HFF-Myc (cell line): ENCODE measurements at regions not wholly inside any gene's neighbourhood (a gene's known extent, or its start where the extent isn't known, plus 50 kb on each side); places are given as distances from the start of the nearest gene placed in this dataset.

Experiments used
- DNase-seq: peaks from one replicate; pipeline ENCODE4 v3.0.0-alpha.2; 2011; ENCODE audit warnings: low read depth; ENCODE audit errors: extremely low read depth
- H3K4me3 ChIP-seq: replicated peaks from 2 replicates; pipeline ENCODE4 v1.5.1; 2011; ENCODE audit warnings: low read depth, mild to moderate bottlenecking, control low read depth, low read length
- TF ChIP-seq, protein P1 (sequence below): IDR thresholded peaks from 2 replicates; pipeline ENCODE4 v1.5.1; 2012; ENCODE audit warnings: mild to moderate bottlenecking, low read depth, low read length, control low read depth; ENCODE audit errors: missing control alignments

DNA sequence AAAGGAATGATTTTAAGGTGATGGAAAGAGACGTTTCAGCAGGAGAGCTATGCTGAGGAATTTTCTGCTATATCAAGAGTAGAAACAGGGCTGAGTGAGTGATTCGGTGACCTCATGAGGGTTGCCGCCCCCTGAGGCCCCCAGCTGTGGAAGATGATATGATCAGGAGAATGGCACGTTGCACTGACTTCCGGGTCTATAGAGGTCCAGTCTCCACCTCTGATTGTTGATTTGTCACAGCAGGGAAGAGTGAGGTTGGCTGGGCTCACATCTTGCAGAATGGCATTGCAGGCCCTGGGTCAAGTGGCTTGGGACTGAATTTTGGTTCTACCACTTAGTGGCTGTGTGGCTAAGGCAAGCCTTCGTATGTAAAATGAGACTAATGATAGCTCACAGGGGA is 205.1 kb downstream of the SNX19 start:
- DNase-seq = no peak
- H3K4me3 ChIP-seq = no peak overlapping the region
- TF ChIP-seq, protein P1, sequence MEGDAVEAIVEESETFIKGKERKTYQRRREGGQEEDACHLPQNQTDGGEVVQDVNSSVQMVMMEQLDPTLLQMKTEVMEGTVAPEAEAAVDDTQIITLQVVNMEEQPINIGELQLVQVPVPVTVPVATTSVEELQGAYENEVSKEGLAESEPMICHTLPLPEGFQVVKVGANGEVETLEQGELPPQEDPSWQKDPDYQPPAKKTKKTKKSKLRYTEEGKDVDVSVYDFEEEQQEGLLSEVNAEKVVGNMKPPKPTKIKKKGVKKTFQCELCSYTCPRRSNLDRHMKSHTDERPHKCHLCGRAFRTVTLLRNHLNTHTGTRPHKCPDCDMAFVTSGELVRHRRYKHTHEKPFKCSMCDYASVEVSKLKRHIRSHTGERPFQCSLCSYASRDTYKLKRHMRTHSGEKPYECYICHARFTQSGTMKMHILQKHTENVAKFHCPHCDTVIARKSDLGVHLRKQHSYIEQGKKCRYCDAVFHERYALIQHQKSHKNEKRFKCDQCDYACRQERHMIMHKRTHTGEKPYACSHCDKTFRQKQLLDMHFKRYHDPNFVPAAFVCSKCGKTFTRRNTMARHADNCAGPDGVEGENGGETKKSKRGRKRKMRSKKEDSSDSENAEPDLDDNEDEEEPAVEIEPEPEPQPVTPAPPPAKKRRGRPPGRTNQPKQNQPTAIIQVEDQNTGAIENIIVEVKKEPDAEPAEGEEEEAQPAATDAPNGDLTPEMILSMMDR = no peak

DNA sequence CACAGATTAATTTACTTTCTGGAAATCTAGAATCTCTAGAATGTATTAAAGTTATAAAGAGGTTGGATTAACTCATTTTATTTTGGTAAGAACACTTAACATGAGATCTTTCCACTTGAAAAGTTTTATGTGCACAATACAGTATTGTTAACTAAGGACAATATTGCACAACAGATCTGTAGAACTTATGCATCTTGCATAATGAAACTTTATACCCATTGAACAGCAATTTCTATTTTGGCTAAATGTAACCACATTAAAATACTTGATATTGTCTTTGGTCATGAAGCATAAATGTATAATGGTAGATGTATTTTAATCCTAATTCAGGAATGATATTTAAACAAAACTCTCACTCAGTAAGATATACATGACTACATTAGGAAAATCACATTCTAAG is 203.8 kb downstream of the SNX19 start:
- TF ChIP-seq, protein P1 = no peak
- no peak for DNase-seq
- no peak overlapping the region for H3K4me3 ChIP-seq

DNA sequence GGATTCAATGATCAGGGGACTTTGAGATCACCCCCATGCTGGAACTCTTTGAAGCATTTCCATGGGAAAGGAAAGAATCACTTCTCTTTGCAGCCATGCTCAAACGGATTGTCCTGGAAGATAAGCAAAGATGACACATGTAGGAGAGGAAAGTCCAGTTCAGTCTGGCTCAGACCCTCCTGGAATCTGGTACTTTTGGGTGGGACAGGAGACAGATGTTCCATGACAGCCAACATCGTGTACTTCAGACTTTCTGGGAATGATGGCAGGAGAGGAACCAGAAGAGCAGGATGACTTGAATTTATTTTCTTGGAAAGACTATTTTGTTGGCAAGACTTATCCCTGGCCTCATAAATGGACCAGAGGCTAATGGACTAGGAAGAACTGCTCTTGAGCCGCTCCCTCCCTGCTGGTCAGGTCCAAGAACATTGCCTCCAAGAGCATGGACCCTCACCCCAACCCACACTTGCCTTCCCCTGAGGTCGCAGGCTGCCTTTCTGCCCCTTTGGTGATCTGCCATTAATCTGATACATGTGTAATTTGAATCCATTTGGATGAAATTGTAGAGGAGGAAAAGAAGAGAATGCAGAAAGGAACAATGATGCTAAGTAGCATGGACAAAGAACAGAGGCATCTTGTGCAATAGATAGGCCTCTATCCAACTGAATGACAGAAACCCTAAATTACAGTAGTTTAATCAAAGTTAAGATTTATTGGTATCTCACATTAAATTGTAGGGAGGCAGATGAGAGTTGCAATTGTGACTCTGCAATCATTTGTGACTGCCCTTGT is 201.0 kb downstream of the SNX19 start:
- TF ChIP-seq, protein P1 = no peak
- H3K4me3 ChIP-seq = no peak overlapping the region

DNA sequence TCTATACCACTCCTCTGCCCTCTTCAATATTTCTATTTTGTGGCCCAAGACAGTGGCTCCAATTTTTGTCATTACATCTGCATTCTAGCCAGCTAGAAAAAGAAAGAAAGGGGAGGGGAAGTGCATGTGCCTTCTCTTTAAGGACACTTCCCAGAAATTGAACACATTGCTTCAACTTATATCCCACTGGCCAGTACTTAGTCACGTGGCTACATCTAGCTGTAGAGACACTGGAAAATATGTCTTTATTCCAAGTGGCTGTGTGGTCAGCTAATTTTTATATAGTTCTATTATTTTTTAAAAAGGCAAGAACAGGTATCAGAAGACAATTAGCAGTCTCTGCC is 200.4 kb downstream of the SNX19 start:
- TF ChIP-seq, protein P1 = no peak
- no peak for DNase-seq
- no peak overlapping the region for H3K4me3 ChIP-seq

More for the DNA sequence above, 201.0 kb downstream of the SNX19 start:
- DNase-seq = no peak

DNA sequence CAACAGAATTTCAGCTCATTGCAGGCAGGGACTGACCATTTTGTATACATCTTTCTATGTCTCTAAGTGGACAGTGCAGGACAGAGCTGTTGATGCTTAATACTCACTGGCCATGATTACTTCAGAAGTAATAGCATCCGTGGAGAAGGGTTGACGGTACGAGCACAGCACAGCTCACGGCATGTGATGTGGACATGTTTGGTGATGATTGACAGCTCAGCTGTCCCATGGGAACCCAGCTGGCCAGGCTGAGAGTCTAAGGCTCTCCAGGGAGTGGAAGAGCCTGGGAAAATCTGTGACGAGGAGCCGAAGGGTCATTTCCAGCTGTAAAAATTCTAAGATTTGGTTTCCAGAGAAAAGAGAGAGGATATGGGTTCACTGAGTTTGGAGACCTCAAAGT is 198.2 kb downstream of the SNX19 start:
- TF ChIP-seq, protein P1 = no peak
- H3K4me3 ChIP-seq = no peak overlapping the region
- no peak for DNase-seq

DNA sequence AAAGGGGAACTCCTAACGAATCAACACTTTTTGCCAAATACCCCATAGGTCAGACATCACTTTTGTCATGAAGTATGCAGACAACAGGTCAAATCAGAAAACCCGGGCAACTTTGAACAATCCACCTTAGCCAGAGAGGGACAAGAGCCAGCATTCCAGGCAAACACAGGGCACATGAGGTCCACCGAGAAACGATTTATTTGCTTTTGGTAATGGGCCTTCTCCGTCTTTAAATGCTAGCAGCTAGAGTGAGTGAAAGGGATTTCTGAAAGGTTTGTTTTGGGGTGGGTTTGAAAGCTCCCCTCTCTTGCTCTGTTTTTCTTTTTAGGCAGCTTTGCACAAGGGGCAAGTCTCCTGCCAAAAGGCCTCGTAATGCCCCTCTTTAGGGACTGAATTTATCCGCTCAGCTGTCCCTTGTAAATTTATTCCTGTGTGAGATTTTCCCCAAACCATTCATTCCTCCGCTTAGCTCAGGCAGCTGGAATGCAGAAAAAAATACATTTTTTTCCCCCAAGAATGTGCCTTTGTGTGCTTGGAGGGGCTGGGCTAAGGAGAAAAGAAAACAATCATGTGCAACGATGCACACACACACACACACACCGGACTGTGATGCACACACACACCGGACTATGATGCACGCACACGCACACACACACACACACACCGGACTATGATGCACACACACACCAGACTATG is 196.9 kb downstream of the SNX19 start:
- DNase-seq = no peak
- TF ChIP-seq, protein P1 = no peak
- no peak overlapping the region for H3K4me3 ChIP-seq
